Hepatocyte (in vitro differentiated cells): ENCODE measurements at regions not wholly inside any gene's neighbourhood (a gene's known extent, or its start where the extent isn't known, plus 50 kb on each side); places are given as distances from the start of the nearest gene placed in this dataset.

Experiments
- EZH2 ChIP-seq: fragments of 200-600 bp; sonication (generic); IDR thresholded peaks from 2 replicates; pipeline ENCODE4 v1.6.1; 2016; ENCODE audit warnings: antibody characterized with exemption, mild to moderate bottlenecking, borderline replicate concordance
- EZH2phosphoT487 ChIP-seq: fragments of 200-600 bp; sonication (generic); IDR thresholded peaks from one replicate; pipeline ENCODE4 v1.6.1; 2018; ENCODE audit warnings: antibody characterized with exemption, mild to moderate bottlenecking, low read depth, moderate library complexity; ENCODE audit not compliant: unreplicated experiment, severe bottlenecking
- TF ChIP-seq, protein P1 (sequence below): fragments of 200-600 bp; sonication (generic); IDR thresholded peaks from 2 replicates; pipeline ENCODE4 v1.5.1; 2016; ENCODE audit warnings: antibody characterized with exemption, mild to moderate bottlenecking; ENCODE audit not compliant: poor library complexity

GRCh38 chr15:31160297-31160696 lies 58.8 kb upstream of the TRPM1 start:
- TF ChIP-seq, protein P1, sequence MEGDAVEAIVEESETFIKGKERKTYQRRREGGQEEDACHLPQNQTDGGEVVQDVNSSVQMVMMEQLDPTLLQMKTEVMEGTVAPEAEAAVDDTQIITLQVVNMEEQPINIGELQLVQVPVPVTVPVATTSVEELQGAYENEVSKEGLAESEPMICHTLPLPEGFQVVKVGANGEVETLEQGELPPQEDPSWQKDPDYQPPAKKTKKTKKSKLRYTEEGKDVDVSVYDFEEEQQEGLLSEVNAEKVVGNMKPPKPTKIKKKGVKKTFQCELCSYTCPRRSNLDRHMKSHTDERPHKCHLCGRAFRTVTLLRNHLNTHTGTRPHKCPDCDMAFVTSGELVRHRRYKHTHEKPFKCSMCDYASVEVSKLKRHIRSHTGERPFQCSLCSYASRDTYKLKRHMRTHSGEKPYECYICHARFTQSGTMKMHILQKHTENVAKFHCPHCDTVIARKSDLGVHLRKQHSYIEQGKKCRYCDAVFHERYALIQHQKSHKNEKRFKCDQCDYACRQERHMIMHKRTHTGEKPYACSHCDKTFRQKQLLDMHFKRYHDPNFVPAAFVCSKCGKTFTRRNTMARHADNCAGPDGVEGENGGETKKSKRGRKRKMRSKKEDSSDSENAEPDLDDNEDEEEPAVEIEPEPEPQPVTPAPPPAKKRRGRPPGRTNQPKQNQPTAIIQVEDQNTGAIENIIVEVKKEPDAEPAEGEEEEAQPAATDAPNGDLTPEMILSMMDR: no peak
- TF ChIP-seq EZH2: no peak
- TF ChIP-seq EZH2phosphoT487: no peak
